Choroid plexus epithelial cell (primary cell): ENCODE measurements at regions not wholly inside any gene's neighbourhood (a gene's known extent, or its start where the extent isn't known, plus 50 kb on each side); places are given as distances from the start of the nearest gene placed in this dataset.

ENCODE experiments used
- DNase-seq: peaks from one replicate; pipeline ENCODE4 v3.0.0-alpha.2; 2010; ENCODE audit warnings: low read depth
- H3K4me3 ChIP-seq: 2 replicates; pipeline ENCODE4 v1.5.1; 2011; ENCODE audit warnings: low read depth, mild to moderate bottlenecking, control low read depth, low read length, moderate library complexity
- TF ChIP-seq, protein P1 (sequence below): conservative IDR thresholded peaks from 2 replicates; pipeline ENCODE4 v1.5.1; 2011; ENCODE audit warnings: low read depth, mild to moderate bottlenecking, control low read depth, inconsistent platforms, low read length, moderate library complexity

DNA sequence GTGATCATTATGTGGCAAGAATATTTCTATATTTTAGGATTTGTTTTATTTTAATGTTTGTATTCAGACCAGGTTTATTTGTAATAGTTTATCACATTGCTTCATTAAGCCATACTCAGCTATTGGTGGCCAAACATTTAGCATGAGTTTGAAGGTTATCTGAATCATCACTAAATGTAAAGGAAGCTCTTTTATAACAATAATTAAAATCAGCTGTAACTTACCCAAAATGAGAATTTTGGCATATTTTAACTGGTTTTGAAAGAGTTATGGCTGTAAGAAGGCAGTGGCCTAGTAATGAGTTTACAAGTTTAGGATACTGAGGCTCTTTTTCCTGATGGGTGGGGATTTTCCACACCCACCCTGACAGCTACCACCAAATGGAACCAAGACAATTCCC lies 177.8 kb downstream of the EN1 start:
- DNase-seq = no peak
- H3K4me3 ChIP-seq = no peak overlapping the region
- TF ChIP-seq, protein P1, sequence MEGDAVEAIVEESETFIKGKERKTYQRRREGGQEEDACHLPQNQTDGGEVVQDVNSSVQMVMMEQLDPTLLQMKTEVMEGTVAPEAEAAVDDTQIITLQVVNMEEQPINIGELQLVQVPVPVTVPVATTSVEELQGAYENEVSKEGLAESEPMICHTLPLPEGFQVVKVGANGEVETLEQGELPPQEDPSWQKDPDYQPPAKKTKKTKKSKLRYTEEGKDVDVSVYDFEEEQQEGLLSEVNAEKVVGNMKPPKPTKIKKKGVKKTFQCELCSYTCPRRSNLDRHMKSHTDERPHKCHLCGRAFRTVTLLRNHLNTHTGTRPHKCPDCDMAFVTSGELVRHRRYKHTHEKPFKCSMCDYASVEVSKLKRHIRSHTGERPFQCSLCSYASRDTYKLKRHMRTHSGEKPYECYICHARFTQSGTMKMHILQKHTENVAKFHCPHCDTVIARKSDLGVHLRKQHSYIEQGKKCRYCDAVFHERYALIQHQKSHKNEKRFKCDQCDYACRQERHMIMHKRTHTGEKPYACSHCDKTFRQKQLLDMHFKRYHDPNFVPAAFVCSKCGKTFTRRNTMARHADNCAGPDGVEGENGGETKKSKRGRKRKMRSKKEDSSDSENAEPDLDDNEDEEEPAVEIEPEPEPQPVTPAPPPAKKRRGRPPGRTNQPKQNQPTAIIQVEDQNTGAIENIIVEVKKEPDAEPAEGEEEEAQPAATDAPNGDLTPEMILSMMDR = no peak

DNA sequence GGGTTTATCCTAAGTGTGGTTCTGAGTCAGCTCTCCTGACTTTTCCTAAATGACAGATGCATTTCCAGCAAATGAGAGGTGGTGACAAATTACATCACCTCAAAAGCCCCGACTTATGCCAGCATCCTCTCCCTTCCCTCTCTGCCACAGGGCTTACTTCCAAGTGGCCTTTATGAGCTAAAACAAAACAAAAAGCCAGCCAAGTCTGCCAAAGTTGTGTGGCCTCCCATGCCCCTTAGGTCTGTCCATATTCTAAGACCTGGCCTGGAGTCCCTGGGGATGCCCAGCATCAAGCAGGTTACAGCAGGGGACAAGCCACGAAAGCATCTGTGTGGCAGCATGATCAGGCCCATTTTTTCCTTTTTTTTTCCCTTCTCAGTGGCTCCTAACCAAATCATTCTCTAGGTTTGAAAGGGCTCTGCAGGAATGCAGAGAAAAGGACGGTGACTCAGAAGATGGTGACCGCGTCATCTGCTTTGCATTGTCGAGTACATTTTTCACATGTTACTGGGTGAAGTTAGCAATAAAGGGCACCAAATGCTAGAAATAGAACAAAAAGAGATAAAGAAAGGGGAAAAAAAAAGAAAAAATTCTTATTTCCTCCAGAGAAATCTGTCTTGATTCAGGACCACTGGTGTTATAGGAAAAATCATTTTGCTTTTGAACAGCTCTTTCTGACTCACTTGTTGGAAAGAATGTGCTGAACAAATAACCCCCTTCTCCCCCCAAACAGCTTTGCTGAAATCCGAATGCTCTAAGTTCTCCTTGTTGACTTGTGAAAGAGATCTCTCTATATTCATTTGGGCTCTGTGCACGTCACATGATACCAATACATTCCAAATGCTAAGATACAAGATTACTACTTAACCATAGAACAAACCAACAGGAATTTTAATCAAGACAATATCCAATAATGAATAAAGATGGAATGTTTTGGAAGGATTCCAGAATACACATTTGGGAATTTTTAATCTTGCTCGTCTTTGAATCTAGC lies 178.7 kb downstream of the EN1 start:
- DNase-seq = peak; percentile 93
- H3K4me3 ChIP-seq = no peak overlapping the region
- TF ChIP-seq, protein P1 = no peak

DNA sequence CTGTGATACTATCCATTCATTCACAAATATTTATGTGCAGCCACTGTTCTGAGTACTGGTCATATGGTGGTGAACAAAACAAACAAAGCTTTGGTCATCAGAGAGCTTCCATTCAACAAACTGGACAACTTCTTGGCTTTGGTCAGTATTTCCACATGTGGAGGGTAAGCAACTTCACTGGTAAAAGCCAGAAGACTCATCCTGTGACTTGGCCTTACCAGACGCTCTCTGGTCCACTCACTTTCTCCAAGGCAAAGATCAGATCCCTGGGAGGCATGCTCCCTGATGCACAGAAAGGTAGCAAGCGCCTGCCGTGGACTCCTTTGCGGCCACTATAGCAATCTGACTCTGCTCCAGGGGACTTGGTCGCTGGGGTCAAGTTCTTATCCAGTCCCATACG lies 179.5 kb downstream of the EN1 start:
- H3K4me3 ChIP-seq = no peak overlapping the region
- TF ChIP-seq, protein P1 = no peak
- peak; percentile 67 for DNase-seq

DNA sequence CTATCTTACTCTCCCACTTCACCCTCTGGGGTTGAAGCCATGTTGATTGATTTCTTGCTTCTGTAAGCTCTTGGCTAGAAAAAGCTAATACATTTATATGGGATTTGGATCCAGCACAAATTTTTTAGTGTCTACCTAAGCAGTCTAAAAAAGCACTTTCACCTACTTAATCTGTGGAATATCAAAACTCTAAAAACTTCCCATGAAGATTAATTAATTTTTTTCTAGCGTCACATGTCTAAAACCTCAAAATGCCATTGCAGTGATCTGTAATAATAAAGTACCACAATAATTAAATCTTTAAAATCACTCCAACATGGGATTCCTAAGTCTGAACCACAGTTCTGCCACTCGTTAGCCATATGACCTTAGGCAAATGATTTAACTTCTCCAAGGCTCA lies 180.1 kb downstream of the EN1 start:
- no peak for DNase-seq
- TF ChIP-seq, protein P1 = no peak

DNA sequence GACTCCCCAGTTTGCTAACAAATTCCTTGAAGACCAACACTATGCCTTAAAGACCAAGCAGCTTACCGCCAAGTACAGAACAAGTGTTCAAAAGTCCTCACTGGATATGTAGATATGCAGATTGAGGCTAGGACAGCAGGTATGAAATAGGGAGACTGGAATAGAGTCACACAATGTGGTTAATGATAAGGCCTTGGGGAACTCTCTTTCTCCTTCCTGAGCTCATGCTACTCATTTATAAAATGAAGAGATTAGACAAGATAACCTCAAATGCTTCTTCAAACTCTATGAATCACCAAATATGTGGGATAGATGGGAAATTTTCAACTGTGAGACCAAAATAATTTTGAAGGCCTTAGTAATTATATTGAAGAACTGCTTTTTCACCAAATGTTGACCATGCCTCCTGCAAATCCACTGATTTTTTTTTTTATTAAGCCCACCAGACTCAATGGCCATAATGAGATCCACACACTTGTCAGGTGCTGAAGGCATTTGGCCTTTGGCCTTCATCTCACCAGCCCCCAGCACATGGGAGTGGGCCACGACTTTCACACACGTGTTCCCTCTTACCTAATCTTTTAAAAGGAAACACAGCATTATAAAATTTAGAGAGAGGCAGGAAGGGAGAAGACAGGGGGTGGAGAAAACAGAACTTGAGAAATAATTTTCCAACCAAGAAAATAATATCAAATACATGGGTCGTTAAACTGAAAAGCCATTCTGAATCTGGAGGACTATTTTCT lies 181.5 kb downstream of the EN1 start:
- no peak overlapping the region for H3K4me3 ChIP-seq
- DNase-seq = no peak
- TF ChIP-seq, protein P1 = no peak

More for the DNA sequence above, 180.1 kb downstream of the EN1 start:
- H3K4me3 ChIP-seq = no peak overlapping the region

DNA sequence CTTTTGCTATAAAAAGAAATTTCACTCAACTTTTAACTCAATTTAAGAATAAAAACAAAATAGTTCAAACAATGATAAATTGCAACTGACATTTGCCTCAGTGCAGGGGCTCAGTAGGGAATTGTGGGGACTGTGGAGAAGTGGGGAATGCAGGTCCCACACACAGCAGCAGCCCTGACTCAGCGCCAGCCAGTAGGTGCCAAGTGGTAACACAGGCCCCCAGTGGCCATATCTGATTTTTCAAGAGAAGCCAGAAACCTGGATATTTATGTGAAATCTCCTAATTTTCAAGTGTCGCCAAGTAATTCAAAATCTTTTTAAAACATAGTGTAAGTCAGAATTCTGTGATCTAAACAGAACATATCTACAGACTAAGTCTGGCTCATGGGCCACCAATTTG lies 186.3 kb downstream of the EN1 start:
- no peak for DNase-seq
- TF ChIP-seq, protein P1 = peak; percentile 18
- no peak overlapping the region for H3K4me3 ChIP-seq
